ENCODE measurements at regions not wholly inside any gene's neighbourhood (a gene's known extent, or its start where the extent isn't known, plus 50 kb on each side); places are given as distances from the start of the nearest gene placed in this dataset.

DNA sequence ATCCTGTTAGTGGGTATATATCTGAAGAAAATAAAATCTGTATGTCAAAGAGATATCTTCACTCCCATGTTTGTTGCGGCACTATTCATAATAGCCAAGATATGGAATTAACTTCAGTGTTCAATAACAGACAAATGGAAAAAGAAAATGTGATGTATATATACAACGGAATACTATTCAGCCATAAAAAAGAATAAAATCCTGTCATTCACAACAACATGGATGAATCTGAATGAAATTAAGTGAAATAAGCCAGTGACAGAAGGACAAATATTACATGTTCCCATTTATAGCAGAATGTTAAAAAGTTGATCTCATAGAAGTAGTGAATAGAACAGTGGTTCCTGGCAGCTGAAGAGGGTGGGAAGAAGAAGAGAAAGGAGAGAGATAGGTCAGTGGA, 239.1 kb upstream of the RUNX1 start:
- TF ChIP-seq, protein P1, sequence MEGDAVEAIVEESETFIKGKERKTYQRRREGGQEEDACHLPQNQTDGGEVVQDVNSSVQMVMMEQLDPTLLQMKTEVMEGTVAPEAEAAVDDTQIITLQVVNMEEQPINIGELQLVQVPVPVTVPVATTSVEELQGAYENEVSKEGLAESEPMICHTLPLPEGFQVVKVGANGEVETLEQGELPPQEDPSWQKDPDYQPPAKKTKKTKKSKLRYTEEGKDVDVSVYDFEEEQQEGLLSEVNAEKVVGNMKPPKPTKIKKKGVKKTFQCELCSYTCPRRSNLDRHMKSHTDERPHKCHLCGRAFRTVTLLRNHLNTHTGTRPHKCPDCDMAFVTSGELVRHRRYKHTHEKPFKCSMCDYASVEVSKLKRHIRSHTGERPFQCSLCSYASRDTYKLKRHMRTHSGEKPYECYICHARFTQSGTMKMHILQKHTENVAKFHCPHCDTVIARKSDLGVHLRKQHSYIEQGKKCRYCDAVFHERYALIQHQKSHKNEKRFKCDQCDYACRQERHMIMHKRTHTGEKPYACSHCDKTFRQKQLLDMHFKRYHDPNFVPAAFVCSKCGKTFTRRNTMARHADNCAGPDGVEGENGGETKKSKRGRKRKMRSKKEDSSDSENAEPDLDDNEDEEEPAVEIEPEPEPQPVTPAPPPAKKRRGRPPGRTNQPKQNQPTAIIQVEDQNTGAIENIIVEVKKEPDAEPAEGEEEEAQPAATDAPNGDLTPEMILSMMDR (IDR thresholded peaks at IDR 0.05; ENCODE audit: low read depth, low read length), result no peak
- TF ChIP-seq MAX (IDR thresholded peaks at IDR 0.05; ENCODE audit: low read depth, low read length), result no peak
- TF ChIP-seq POLR2A (IDR thresholded peaks at IDR 0.05; ENCODE audit: extremely low read depth, insufficient read length), result no peak
